NB4 (cell line): ENCODE measurements at regions not wholly inside any gene's neighbourhood (a gene's known extent, or its start where the extent isn't known, plus 50 kb on each side); places are given as distances from the start of the nearest gene placed in this dataset.

Experiments
- CTCF ChIP-seq: IDR thresholded peaks from one replicate; pipeline ENCODE4 v1.5.1; 2012; ENCODE audit warnings: low read depth, low read length
- MYC ChIP-seq: IDR thresholded peaks from 2 replicates; pipeline ENCODE4 v1.6.1; 2011; ENCODE audit warnings: low read depth, low read length

GRCh38 chrX:22343192-22343591, 70.5 kb downstream of the CBLL2 start:
- TF ChIP-seq MYC, result no peak
- no peak for TF ChIP-seq CTCF
